Mucosa of rectum (tissue), 2 donors: ENCODE measurements at regions not wholly inside any gene's neighbourhood (a gene's known extent, or its start where the extent isn't known, plus 50 kb on each side); places are given as distances from the start of the nearest gene placed in this dataset.

Source experiments
- H3K27ac ChIP-seq, 2 donors: one replicate each; pipeline ENCODE4 v1.7.0; 2013; ENCODE audit warnings: inconsistent platforms in 2 of 2, low read depth in 2 of 2, low read length in 2 of 2
- H3K27me3 ChIP-seq, 2 donors: one replicate each; pipeline ENCODE4 v1.7.0; 2013; ENCODE audit warnings: low read length in 2 of 2; ENCODE audit not compliant: control insufficient read depth in 2 of 2, insufficient read depth in 2 of 2
- H3K36me3 ChIP-seq, 2 donors: one replicate each; pipeline ENCODE4 v1.7.0; 2013; ENCODE audit warnings: low read length in 2 of 2; ENCODE audit not compliant: control insufficient read depth in 2 of 2, insufficient read depth in 2 of 2
- H3K4me1 ChIP-seq, 2 donors: one replicate each; pipeline ENCODE4 v1.7.0; 2013; ENCODE audit warnings: low read length in 2 of 2, mild to moderate bottlenecking in 1 of 2; ENCODE audit not compliant: control insufficient read depth in 2 of 2, insufficient read depth in 2 of 2
- H3K4me3 ChIP-seq, 2 donors: one replicate each; pipeline ENCODE4 v1.7.0; 2013; ENCODE audit warnings: low read length in 2 of 2
- H3K9ac ChIP-seq, 2 donors: one replicate each; pipeline ENCODE4 v1.7.0; 2013; ENCODE audit warnings: low read length in 2 of 2, low read depth in 1 of 2, mild to moderate bottlenecking in 1 of 2
- H3K9me3 ChIP-seq, 2 donors: one replicate each; pipeline ENCODE4 v1.7.0; 2013; ENCODE audit warnings: low read length in 2 of 2; ENCODE audit not compliant: control insufficient read depth in 2 of 2
- donor health status: healthy.
- donor health status: Normal muscosa, but diverticular disease.

DNA sequence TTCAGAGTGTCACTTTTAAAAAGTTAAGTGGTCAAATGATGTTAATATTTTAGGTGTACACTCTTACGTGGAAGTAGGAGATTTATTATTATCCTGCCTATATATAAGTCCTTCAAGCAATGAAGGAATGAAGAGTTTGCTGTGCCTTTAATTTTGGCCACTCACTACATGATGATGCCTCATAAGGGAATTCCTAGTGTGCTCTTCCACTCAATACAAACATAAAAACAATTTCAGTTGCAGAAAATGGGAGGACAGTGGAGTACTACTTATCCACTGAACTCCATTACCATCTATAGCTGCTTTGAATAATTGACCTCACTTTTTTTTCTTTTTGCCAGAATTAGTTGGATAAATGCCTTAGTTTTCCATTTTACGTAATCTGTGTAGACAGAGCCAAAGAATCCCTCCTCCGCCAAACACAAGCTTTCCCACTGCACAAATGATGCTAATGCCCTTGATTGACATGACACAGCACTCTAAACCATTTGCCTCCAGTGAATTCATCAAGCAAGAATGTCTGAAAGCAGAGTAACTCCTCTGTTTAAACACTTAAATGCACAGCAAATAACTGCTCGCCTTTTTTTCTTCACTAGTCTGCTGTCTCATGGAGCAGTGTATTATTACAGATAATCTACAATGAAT is 751.1 kb upstream of the FANCL start:
- no peak overlapping the region for H3K27ac ChIP-seq
- no peaks in the 10 kb centered on the region for H3K9me3 ChIP-seq
- H3K36me3 ChIP-seq, result no peaks in the 10 kb centered on the region
- H3K4me3 ChIP-seq, result no peak overlapping the region
- H3K9ac ChIP-seq, result no peak overlapping the region
- H3K27me3 ChIP-seq, result no peaks in the 10 kb centered on the region
- H3K4me1 ChIP-seq, result no peaks in the 10 kb centered on the region

DNA sequence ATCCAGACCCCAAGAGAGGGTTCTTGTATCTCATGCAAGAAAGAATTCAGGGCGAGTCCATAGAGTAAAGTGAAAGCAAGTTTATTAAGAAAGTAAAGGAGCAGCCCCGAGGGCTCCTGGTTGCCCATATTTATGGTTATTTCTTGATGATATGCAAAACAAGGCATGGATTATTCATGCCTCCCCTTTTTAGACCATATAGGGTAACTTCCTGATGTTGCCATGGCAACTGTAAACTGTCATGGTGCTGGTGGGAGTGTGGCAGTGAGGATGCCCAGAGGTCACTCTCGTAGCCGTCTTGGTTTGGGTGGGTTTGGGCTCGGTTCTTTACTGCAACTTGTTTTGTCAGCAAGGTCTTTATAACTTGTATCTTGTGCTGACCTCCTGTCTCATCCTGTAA is 750.2 kb upstream of the FANCL start:
- Histone ChIP-seq H3K4me1 (no peaks in the 10 kb centered on the region), H3K4me3 (no peak overlapping the region), H3K9me3 (no peaks in the 10 kb centered on the region), H3K27ac (no peak overlapping the region), H3K9ac (no peak overlapping the region), H3K36me3 (no peaks in the 10 kb centered on the region), H3K27me3 (no peaks in the 10 kb centered on the region)

DNA sequence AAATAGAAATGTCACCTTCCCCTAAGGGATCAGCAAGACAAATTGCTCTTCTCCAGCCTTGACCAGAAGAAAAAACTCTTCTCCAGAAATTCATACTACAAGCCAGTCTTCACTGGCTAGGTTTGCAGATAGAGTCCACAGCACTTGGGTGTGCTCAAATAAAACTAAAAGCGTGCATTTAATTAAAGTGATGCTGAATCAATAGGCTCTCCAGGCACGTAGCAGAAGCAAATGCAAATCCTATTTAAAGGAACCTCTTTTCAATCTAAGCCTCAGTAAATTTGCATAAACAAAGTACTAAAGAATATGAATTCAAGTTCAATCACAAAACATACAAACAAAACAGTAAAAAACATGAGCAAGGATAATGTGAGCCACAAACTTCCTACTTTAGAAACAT is 744.4 kb upstream of the FANCL start:
- H3K27me3 ChIP-seq, result no peaks in the 10 kb centered on the region
- H3K9ac ChIP-seq, result no peak overlapping the region
- H3K4me1 ChIP-seq, result no peaks in the 10 kb centered on the region
- no peaks in the 10 kb centered on the region for H3K36me3 ChIP-seq
- no peak overlapping the region for H3K4me3 ChIP-seq
- H3K9me3 ChIP-seq, result no peaks in the 10 kb centered on the region
- no peak overlapping the region for H3K27ac ChIP-seq

DNA sequence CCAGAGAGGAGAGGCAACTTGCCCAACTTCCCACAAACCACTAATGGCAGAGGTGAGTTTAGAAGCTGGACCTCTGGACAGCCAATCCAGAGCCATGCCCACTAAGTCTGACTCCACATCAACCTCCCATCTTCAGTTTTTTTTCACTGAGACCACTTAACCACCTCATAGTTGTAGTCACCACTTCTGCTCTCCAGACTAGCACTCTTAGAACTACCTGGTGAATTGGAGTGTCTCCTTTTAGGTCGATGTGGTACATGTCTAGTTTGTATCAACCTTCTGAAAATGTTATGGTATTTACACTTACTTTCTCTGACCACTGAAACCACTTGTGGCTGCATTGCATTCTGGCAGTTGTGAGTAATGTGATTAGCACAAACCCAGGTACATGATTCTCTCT is 743.6 kb upstream of the FANCL start:
- Histone ChIP-seq H3K36me3 (no peaks in the 10 kb centered on the region), H3K9ac (no peak overlapping the region), H3K9me3 (no peaks in the 10 kb centered on the region), H3K27ac (no peak overlapping the region), H3K27me3 (no peaks in the 10 kb centered on the region), H3K4me3 (no peak overlapping the region), H3K4me1 (no peaks in the 10 kb centered on the region)

DNA sequence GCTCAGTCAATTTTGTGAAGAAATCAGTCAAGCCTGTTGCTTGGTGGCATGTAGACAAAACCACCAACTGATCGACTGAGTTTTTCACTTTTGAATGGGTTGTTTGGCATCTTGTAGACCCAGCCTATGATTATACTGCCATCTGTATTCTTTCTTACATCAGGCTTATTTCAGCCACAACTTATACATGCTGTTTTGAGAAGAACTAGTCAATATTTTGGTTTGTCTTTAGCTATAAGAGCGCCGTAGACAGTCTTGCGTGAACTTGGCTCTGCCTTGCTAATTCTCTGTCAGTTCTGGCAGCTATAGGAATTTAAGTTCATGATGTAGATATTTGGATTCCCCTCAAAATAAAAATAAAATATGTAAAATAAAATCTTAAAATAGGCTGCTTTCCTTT is 742.0 kb upstream of the FANCL start:
- no peaks in the 10 kb centered on the region for H3K4me1 ChIP-seq
- no peaks in the 10 kb centered on the region for H3K27me3 ChIP-seq
- no peaks in the 10 kb centered on the region for H3K36me3 ChIP-seq
- H3K27ac ChIP-seq, result no peak overlapping the region
- no peak overlapping the region for H3K9ac ChIP-seq
- H3K9me3 ChIP-seq, result no peaks in the 10 kb centered on the region
- H3K4me3 ChIP-seq, result no peak overlapping the region

DNA sequence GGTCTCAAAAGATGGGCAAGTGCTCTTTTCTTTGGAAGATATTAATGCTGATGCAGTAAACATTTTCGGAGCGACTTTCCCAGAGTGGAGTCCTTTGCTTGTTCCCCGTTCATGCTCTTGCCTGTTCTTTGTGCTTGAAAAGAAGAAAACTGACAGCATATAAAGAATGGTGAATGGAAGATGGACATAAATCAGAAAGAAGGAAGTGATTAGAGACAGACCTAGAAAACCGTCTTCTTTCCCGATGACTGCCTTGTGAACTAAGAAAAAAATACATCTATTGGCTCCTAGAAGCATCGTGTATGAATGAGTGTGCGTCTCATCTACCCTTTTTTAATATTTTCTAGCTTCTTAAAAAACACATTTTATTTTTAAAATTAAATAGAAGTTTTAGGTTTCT is 740.1 kb upstream of the FANCL start:
- Histone ChIP-seq H3K4me1 (no peaks in the 10 kb centered on the region), H3K27ac (no peak overlapping the region), H3K4me3 (no peak overlapping the region), H3K27me3 (no peaks in the 10 kb centered on the region), H3K9me3 (no peaks in the 10 kb centered on the region), H3K36me3 (no peaks in the 10 kb centered on the region), H3K9ac (no peak overlapping the region)

DNA sequence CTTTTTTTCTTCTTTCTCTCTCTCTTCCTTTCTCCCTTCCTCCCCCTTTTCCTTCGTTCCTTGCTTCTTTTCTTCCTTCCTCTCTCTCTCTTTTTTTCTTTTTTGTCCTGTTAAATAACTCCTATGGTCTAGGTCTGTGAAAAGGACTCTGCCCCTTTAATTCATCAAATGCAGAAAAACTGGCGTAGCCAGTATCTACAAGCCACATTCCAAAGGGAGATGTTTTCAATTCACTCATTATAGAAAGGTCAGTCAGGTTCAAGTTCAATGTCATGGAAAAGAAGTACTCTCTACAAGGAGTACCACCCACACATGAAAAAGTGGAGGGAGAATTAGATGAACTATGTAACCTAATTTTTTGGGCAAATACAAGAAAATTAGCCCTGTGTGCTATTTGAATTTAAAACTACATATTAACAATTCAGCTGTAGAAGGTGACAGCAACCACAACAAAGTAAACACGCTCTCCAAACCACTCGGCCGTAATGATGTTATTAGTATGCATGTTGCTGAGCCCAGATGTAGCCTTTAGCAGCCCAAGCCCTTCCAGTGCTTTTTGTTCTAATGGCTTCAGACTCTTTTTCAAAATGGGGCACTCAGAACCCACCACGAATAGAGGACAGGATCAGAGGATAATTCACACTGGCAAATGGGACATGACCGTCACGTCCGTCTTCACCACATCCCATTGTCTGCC is 735.4 kb upstream of the FANCL start:
- Histone ChIP-seq H3K36me3 (no peaks in the 10 kb centered on the region), H3K4me1 (no peaks in the 10 kb centered on the region), H3K4me3 (no peak overlapping the region), H3K27me3 (no peaks in the 10 kb centered on the region), H3K27ac (no peak overlapping the region), H3K9me3 (no peaks in the 10 kb centered on the region), H3K9ac (no peak overlapping the region)

DNA sequence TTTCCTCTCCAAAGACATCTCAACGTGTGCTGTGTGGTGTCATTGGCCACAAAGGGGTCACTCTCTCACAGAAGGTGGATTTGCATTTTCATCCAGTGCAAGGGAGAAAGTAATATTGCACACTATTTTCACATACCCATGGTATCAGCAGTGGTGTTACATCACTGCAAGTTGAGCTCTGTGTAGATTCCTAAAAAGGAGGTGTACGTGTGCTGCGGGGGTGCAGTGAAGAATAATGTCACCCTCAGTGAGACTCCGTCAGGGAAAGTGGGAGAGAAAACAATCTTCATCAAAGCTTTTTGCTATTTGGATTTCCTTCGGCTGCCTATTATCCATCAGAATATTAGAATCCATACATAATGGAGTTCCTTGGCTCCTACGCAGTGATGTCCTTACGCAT is 733.8 kb upstream of the FANCL start:
- Histone ChIP-seq H3K4me3 (no peak overlapping the region), H3K27ac (no peak overlapping the region), H3K4me1 (no peaks in the 10 kb centered on the region)

DNA sequence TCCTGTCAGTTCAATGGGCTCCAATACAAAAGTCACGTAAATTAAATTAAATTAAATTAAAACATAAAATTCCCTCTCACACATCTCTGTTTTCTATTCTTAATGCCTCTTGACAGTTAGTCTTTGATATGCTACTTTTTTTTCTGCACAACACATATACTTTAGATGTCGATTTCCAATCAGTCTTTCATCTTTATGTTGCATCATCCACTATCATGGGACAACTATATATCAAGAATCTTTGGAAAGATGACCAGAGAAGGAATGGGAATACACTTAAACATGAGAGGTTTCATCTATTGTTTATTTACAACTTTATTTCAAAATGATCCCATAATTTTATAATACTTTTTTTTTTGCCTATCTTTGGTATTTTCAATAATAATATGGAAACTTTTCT is 733.3 kb upstream of the FANCL start:
- Histone ChIP-seq H3K9ac (no peak overlapping the region), H3K4me1 (no peaks in the 10 kb centered on the region), H3K27ac (no peak overlapping the region), H3K4me3 (no peak overlapping the region), H3K36me3 (no peaks in the 10 kb centered on the region), H3K27me3 (no peaks in the 10 kb centered on the region), H3K9me3 (no peaks in the 10 kb centered on the region)

More for the DNA sequence above, 733.8 kb upstream of the FANCL start:
- H3K36me3 ChIP-seq, result no peaks in the 10 kb centered on the region
- H3K27me3 ChIP-seq, result no peaks in the 10 kb centered on the region
- no peaks in the 10 kb centered on the region for H3K9me3 ChIP-seq
- H3K9ac ChIP-seq, result no peak overlapping the region

DNA sequence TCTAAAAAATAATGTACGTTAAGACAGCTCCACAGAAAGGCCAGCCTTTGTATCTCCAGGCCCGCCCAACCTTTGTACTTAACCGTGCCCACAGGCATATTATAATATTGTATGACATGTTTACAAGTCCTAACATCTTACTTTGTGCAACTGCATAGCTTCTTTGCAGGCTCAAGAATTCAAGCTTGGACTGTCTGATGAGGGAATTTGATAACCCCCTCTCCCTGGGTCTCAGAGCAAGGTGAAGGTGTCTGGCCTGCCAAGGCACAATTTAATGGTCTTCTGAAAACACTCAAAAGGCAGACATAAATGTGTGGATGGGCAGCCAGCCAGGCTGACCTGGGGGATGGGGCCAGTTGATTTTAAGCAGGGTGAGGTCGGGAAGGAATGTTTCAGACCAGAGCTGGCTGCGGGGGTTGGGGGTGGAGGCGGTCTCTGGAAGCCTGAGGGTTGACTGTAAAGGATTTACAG is 732.7 kb upstream of the FANCL start:
- H3K27ac ChIP-seq, result no peak overlapping the region
- no peaks in the 10 kb centered on the region for H3K36me3 ChIP-seq
- H3K4me3 ChIP-seq, result no peak overlapping the region
- H3K4me1 ChIP-seq, result no peaks in the 10 kb centered on the region
- no peaks in the 10 kb centered on the region for H3K27me3 ChIP-seq
- H3K9ac ChIP-seq, result no peak overlapping the region
- H3K9me3 ChIP-seq, result no peaks in the 10 kb centered on the region
